Coronary artery (tissue), 2 donors: ENCODE measurements at regions not wholly inside any gene's neighbourhood (a gene's known extent, or its start where the extent isn't known, plus 50 kb on each side); places are given as distances from the start of the nearest gene placed in this dataset.
"Not testable (repeated sequence)": the region's sequence is repeated elsewhere in the genome, so short reads cannot be mapped to it uniquely, and the experiment has no call there.

Source experiments
- DNase-seq: peaks from one replicate; pipeline ENCODE4 v3.0.0-alpha.2; 2017; ENCODE audit warnings: low spot score
- H3K27ac ChIP-seq, 2 donors: fragments of 200-600 bp; sonication (generic); one replicate each; pipeline ENCODE4 v1.5.1; 2016 to 2019
- H3K4me3 ChIP-seq: fragments of 200-600 bp; sonication (generic); 2 replicates; pipeline ENCODE4 v1.5.1; 2016; ENCODE audit warnings: mild to moderate bottlenecking, moderate library complexity
- CTCF ChIP-seq: fragments of 200-600 bp; sonication (generic); IDR thresholded peaks from one replicate; pipeline ENCODE4 v1.5.1; 2019; ENCODE audit warnings: antibody characterized with exemption

DNA sequence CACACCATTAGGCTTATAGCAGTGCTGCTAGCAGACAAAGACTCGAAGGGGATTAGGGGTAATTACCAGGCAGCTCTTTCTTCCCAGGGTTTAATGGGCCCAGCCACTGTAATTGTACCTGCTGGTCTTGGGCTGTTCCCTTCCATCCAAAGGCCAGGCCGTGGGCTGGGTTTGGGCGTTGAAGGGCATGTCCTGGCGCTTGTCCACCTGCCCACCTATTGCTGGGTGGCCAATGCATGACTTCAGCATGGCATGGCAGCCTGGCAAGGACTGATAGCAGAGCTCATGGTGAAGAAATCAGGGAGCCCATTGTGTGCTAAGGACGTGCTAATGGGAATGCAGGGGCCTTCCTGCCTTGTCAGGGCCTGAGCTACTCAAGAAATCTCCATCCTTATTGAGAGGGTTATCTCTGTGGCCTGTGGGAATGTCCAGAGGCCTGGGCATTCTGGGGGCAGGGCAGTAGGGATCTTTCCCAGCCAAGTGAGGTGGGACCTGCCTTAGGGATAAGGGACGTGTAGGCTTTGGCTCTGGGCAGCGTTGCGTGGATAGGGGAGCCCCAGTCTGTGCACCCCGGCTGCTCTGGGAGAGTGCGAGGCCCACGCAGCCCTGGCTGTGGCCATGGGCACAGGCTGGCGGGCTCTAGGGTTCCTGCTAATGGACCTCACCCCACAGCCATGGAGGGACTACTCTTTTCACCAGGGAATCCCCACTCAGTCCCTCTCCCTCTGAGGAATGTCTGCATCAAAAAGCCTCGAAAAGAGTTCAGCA is 116.1 kb upstream of the PITX1 start:
- no peak overlapping the region for H3K4me3 ChIP-seq
- no peak for TF ChIP-seq CTCF
- no peak overlapping the region for H3K27ac ChIP-seq
- DNase-seq, result no peak

GRCh38 chr5:135149229-135149955 is 115.4 kb upstream of the PITX1 start:
- DNase-seq, result no peak
- Histone ChIP-seq H3K4me3 (no peak overlapping the region), H3K27ac (no peak overlapping the region)
- no peak for TF ChIP-seq CTCF

DNA sequence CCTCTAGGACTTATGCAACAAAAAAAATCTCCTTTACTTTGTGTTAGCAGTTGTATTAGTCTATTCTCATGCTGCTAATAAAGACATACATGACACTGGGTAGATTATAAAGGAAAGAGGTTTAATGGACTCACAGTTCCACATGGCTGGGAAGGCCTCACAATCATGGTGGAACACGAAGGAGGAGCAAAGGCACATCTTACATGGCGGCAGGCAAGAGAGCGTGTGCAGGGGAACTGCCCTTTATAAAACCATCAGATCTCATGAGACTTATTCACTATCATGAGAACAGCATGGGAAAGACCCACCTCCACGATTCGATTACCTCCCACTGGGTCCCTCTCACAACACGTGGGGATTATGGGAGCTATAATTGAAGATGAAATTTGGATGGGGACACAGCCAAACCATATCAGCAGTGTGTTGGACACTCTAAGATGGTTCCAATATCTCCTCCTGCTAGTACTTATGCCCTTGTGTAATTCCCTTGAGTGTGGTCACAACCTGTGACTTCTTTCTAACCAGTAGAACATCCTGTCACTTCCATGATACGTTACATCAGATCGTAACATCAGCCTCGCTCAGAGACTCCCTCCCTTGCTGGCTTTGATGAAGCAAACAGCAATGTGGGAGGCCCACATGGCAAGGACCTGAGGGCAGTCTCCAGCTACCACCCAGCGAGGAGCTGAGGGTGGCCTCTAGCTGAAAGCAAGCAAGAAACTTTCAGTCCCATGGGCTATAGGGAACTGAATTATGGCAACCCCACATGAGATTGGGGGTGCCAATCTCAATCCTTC is 113.5 kb upstream of the PITX1 start:
- TF ChIP-seq CTCF, result no peak
- DNase-seq, result no peak
- Histone ChIP-seq H3K4me3 (no peak overlapping the region), H3K27ac (no peak overlapping the region)

DNA sequence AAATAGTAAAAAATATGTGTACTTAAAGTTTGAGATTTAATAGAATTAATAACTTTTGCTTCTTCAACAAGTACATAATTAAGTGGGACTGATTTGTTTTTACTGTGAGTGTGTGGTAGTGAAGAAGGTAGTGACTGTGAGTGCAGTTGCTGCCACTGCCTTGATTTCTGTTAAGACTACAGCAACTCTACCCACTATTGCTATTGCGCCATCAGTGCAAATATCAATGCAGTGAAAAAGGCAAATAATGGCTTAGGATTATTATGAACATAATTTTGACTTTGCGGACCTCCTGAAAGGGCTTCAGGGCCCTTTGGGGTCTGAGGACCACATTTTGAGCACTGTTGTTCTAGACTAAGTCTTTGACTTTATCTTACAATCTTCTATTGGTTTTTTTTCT is 112.0 kb upstream of the PITX1 start:
- no peak for DNase-seq
- H3K4me3 ChIP-seq, result no peak overlapping the region
- TF ChIP-seq CTCF, result no peak
- H3K27ac ChIP-seq, result no peak overlapping the region

DNA sequence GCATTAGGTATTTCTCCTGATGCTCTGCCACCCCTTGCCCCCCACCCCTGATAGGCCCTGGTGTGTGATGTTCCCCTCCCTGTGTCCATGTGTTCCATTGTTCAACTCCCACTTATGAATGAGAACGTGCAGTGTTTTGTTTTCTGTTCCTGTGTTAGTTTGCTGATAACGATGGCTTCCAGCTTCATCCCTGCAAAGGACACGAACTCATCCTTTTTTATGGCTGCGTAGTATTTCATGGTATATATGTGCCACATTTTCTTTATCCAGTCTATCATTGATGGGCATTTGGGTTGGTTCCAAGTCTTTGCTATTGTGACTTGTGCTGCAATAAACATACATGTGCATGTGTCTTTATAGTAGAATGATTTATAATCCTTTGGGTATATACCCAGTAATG is 109.7 kb upstream of the PITX1 start:
- not testable (repeated sequence) for DNase-seq, H3K27ac ChIP-seq, H3K4me3 ChIP-seq

- TF ChIP-seq CTCF, result no peak
- no peak for DNase-seq
- Histone ChIP-seq H3K4me3 (no peak overlapping the region), H3K27ac (no peak overlapping the region)
Measured at GRCh38 chr5:135141303-135142268, 107.6 kb upstream of the PITX1 start.
